Trophoblast cell (in vitro differentiated cells and primary cell): ENCODE measurements at regions not wholly inside any gene's neighbourhood (a gene's known extent, or its start where the extent isn't known, plus 50 kb on each side); places are given as distances from the start of the nearest gene placed in this dataset.

Source experiments
- DNase-seq, 2 donors: peaks; one replicate each; pipeline ENCODE4 v3.0.0-alpha.2; 2016
- H2AFZ ChIP-seq: 2 replicates; pipeline ENCODE4 v1.6.1; 2013; ENCODE audit warnings: low read length, moderate library complexity, mild to moderate bottlenecking; ENCODE audit not compliant: insufficient read depth, poor library complexity
- H2AK5ac ChIP-seq: 2 replicates; pipeline ENCODE4 v1.6.1; 2013; ENCODE audit warnings: mild to moderate bottlenecking, low read length
- H2BK120ac ChIP-seq: 2 replicates; pipeline ENCODE4 v1.6.1; 2013; ENCODE audit warnings: low read length, mild to moderate bottlenecking, moderate library complexity; ENCODE audit not compliant: insufficient read depth, poor library complexity
- H2BK12ac ChIP-seq: 2 replicates; pipeline ENCODE4 v1.6.1; 2013; ENCODE audit warnings: mild to moderate bottlenecking, low read length, moderate library complexity
- H2BK5ac ChIP-seq: 2 replicates; pipeline ENCODE4 v1.6.1; 2013; ENCODE audit warnings: low read length, low read depth, moderate library complexity, mild to moderate bottlenecking; ENCODE audit not compliant: poor library complexity
- H3K14ac ChIP-seq: 2 replicates; pipeline ENCODE4 v1.6.1; 2013; ENCODE audit warnings: mild to moderate bottlenecking, low read length
- H3K18ac ChIP-seq: 2 replicates; pipeline ENCODE4 v1.6.1; 2013; ENCODE audit warnings: mild to moderate bottlenecking, low read length
- H3K23ac ChIP-seq: 2 replicates; pipeline ENCODE4 v1.6.1; 2013; ENCODE audit warnings: low read length
- H3K27ac ChIP-seq: 2 replicates; pipeline ENCODE4 v1.5.1; 2013; ENCODE audit warnings: low read depth, mild to moderate bottlenecking, inconsistent platforms, low read length, moderate library complexity
- H3K27me3 ChIP-seq: 2 replicates; pipeline ENCODE4 v1.6.1; 2013; ENCODE audit warnings: inconsistent platforms, mild to moderate bottlenecking, low read length, moderate library complexity; ENCODE audit not compliant: insufficient read depth
- H3K36me3 ChIP-seq, 2 experiments: 1 replicate in 1 of 2; 2 replicates in 1 of 2; pipeline ENCODE4 v1.6.1; 2013; ENCODE audit warnings: low read length in 2 of 2, mild to moderate bottlenecking in 2 of 2, moderate library complexity in 1 of 2; ENCODE audit not compliant: insufficient read depth in 2 of 2, control insufficient read depth in 1 of 2
- H3K4ac ChIP-seq: 2 replicates; pipeline ENCODE4 v1.6.1; 2013; ENCODE audit warnings: low read depth, mild to moderate bottlenecking, low read length, moderate library complexity
- H3K4me1 ChIP-seq, 2 experiments: 1 replicate in 1 of 2; 2 replicates in 1 of 2; pipeline ENCODE4 v1.6.1; 2013; ENCODE audit warnings: low read length in 2 of 2, mild to moderate bottlenecking in 2 of 2, moderate library complexity in 1 of 2; ENCODE audit not compliant: insufficient read depth in 2 of 2, control insufficient read depth in 1 of 2
- H3K4me2 ChIP-seq: 2 replicates; pipeline ENCODE4 v1.6.1; 2013; ENCODE audit warnings: inconsistent platforms, mild to moderate bottlenecking, low read length, moderate library complexity
- H3K4me3 ChIP-seq: 2 replicates; pipeline ENCODE4 v1.5.1; 2013; ENCODE audit warnings: mild to moderate bottlenecking, low read depth, low read length, inconsistent platforms
- H3K79me1 ChIP-seq: one replicate; pipeline ENCODE4 v1.6.1; 2013; ENCODE audit warnings: low read length
- H3K79me2 ChIP-seq: 2 replicates; pipeline ENCODE4 v1.6.1; 2013; ENCODE audit warnings: low read length, mild to moderate bottlenecking; ENCODE audit not compliant: control insufficient read depth, insufficient read depth, poor library complexity
- H3K9ac ChIP-seq: 2 replicates; pipeline ENCODE4 v1.6.1; 2013; ENCODE audit warnings: mild to moderate bottlenecking, low read length
- H3K9me3 ChIP-seq: 2 replicates; pipeline ENCODE4 v1.6.1; 2013; ENCODE audit warnings: low read depth, mild to moderate bottlenecking, control low read depth, inconsistent platforms, low read length; ENCODE audit not compliant: insufficient read depth
- H4K12ac ChIP-seq: 2 replicates; pipeline ENCODE4 v1.6.1; 2013; ENCODE audit warnings: low read depth, mild to moderate bottlenecking, low read length, moderate library complexity
- H4K8ac ChIP-seq: 2 replicates; pipeline ENCODE4 v1.6.1; 2013; ENCODE audit warnings: low read depth, mild to moderate bottlenecking, low read length, moderate library complexity
- H4K91ac ChIP-seq: one replicate; pipeline ENCODE4 v1.6.1; 2013; ENCODE audit warnings: low read depth, mild to moderate bottlenecking, low read length, moderate library complexity
- WGBS: extraction: QIAGEN DNeasy Blood & Tissue Kit; methylation state at CpG from one replicate; pipeline ENCODE4 v1.1.7; 2013; ENCODE audit warnings: missing lambda C conversion rate; ENCODE audit not compliant: insufficient read length, insufficient coverage; ENCODE audit errors: extremely low coverage; 5-methylcytosine and 5-hydroxymethylcytosine counted together

- no peak overlapping the region for H3K9ac ChIP-seq
Observed at GRCh38 chr2:36058076-36058475, 297.5 kb upstream of the CRIM1 start.

GRCh38 chr2:36052819-36053218, 302.8 kb upstream of the CRIM1 start:
- H3K4me1 ChIP-seq = no peaks in the 10 kb centered on the region
- H3K18ac ChIP-seq = no peak overlapping the region
- H3K27me3 ChIP-seq = no peaks in the 10 kb centered on the region
- no peak overlapping the region for H4K12ac ChIP-seq
- no peak overlapping the region for H2BK120ac ChIP-seq
- H3K9ac ChIP-seq = no peak overlapping the region
- no peak overlapping the region for H2AFZ ChIP-seq
- no peak overlapping the region for H3K4ac ChIP-seq
- H3K23ac ChIP-seq = no peak overlapping the region
- H4K91ac ChIP-seq = no peak overlapping the region
- no peak overlapping the region for H3K27ac ChIP-seq
- no peaks in the 10 kb centered on the region for H3K9me3 ChIP-seq
- H3K79me1 ChIP-seq = no peaks in the 10 kb centered on the region
- no peak overlapping the region for H3K4me3 ChIP-seq
- no peak overlapping the region for H4K8ac ChIP-seq
- no peak for DNase-seq
- no peaks in the 10 kb centered on the region for H3K79me2 ChIP-seq
- no peak overlapping the region for H3K4me2 ChIP-seq
- no peaks in the 10 kb centered on the region for H3K36me3 ChIP-seq
- H2BK5ac ChIP-seq = no peak overlapping the region
- no peak overlapping the region for H2AK5ac ChIP-seq
- H2BK12ac ChIP-seq = no peak overlapping the region
- no CpG with 5 or more reads among the region's 1 CpG for WGBS
- no peak overlapping the region for H3K14ac ChIP-seq

More at GRCh38 chr2:36058076-36058475, 297.5 kb upstream of the CRIM1 start:
- H2BK120ac ChIP-seq = no peak overlapping the region
- no peaks in the 10 kb centered on the region for H3K27me3 ChIP-seq
- H3K79me2 ChIP-seq = no peaks in the 10 kb centered on the region
- H3K18ac ChIP-seq = no peak overlapping the region
- H3K27ac ChIP-seq = no peak overlapping the region
- no peak overlapping the region for H4K91ac ChIP-seq
- no peaks in the 10 kb centered on the region for H3K4me1 ChIP-seq
- no peaks in the 10 kb centered on the region for H3K36me3 ChIP-seq
- H2AK5ac ChIP-seq = no peak overlapping the region
- no peak overlapping the region for H2BK5ac ChIP-seq
- no peak overlapping the region for H2AFZ ChIP-seq
- no peak for DNase-seq
- no peak overlapping the region for H4K8ac ChIP-seq
- H3K4me2 ChIP-seq = no peak overlapping the region
- no peak overlapping the region for H3K4ac ChIP-seq
- H3K23ac ChIP-seq = no peak overlapping the region
- H3K14ac ChIP-seq = no peak overlapping the region
- no peaks in the 10 kb centered on the region for H3K9me3 ChIP-seq
- H2BK12ac ChIP-seq = no peak overlapping the region
- no CpG with 5 or more reads among the region's 3 CpGs for WGBS
- H3K4me3 ChIP-seq = no peak overlapping the region
- H4K12ac ChIP-seq = no peak overlapping the region
- no peaks in the 10 kb centered on the region for H3K79me1 ChIP-seq

GRCh38 chr2:36044411-36044810, 311.2 kb upstream of the CRIM1 start:
- no CpG with 5 or more reads among the region's 4 CpGs for WGBS

GRCh38 chr2:36035137-36035536, 320.4 kb upstream of the CRIM1 start:
- Histone ChIP-seq H2BK5ac (no peak overlapping the region), H3K79me1 (no peaks in the 10 kb centered on the region), H2AFZ (no peak overlapping the region), H3K27me3 (no peaks in the 10 kb centered on the region), H3K9me3 (no peaks in the 10 kb centered on the region), H3K36me3 (no peaks in the 10 kb centered on the region), H4K91ac (no peak overlapping the region), H3K4me3 (no peak overlapping the region), H4K8ac (no peak overlapping the region), H3K79me2 (no peaks in the 10 kb centered on the region), H4K12ac (no peak overlapping the region), H2AK5ac (no peak overlapping the region), H3K18ac (no peak overlapping the region), H2BK120ac (no peak overlapping the region), H3K4me2 (no peak overlapping the region), H3K4me1 (no peaks in the 10 kb centered on the region), H3K9ac (no peak overlapping the region), H3K27ac (no peak overlapping the region), H3K14ac (no peak overlapping the region), H3K4ac (no peak overlapping the region), H3K23ac (no peak overlapping the region), H2BK12ac (no peak overlapping the region)
- DNase-seq = no peak
- WGBS = no CpG with 5 or more reads among the region's 3 CpGs

More at GRCh38 chr2:36044411-36044810, 311.2 kb upstream of the CRIM1 start:
- Histone ChIP-seq H3K9me3 (no peaks in the 10 kb centered on the region), H2AFZ (no peak overlapping the region), H3K9ac (no peak overlapping the region), H3K79me2 (no peaks in the 10 kb centered on the region), H3K4me2 (no peak overlapping the region), H3K14ac (no peak overlapping the region), H4K12ac (no peak overlapping the region), H3K4ac (no peak overlapping the region), H3K79me1 (no peaks in the 10 kb centered on the region), H3K36me3 (no peaks in the 10 kb centered on the region), H4K91ac (no peak overlapping the region), H3K4me3 (no peak overlapping the region), H3K18ac (no peak overlapping the region), H2BK5ac (no peak overlapping the region), H2BK12ac (no peak overlapping the region), H2AK5ac (no peak overlapping the region), H3K27me3 (no peaks in the 10 kb centered on the region), H4K8ac (no peak overlapping the region), H3K4me1 (no peaks in the 10 kb centered on the region), H3K23ac (no peak overlapping the region), H2BK120ac (no peak overlapping the region), H3K27ac (no peak overlapping the region)
- DNase-seq = no peak
